SK-N-MC (cell line): ENCODE measurements at regions not wholly inside any gene's neighbourhood (a gene's known extent, or its start where the extent isn't known, plus 50 kb on each side); places are given as distances from the start of the nearest gene placed in this dataset.

Source experiments
- DNase-seq: peaks from one replicate; pipeline ENCODE4 v3.0.0-alpha.2; 2011; ENCODE audit warnings: low read depth, low spot score
- H3K27ac ChIP-seq: fragments of 200-600 bp; sonication (generic); 2 replicates; pipeline ENCODE4 v1.5.1; 2016; ENCODE audit warnings: mixed run types
- H3K36me3 ChIP-seq: fragments of 200-600 bp; sonication (generic); 2 replicates; pipeline ENCODE4 v1.6.1; 2017; ENCODE audit warnings: antibody characterized with exemption, low read length, mixed read lengths; ENCODE audit not compliant: insufficient read depth
- H3K4me3 ChIP-seq: fragments of 200-600 bp; sonication (generic); 2 replicates; pipeline ENCODE4 v1.5.1; 2016
- H3K9ac ChIP-seq: fragments of 200-600 bp; sonication (generic); 2 replicates; pipeline ENCODE4 v1.8.0; 2017; ENCODE audit warnings: mixed run types, mixed read lengths; ENCODE audit not compliant: insufficient read length
- H3K9me3 ChIP-seq: fragments of 200-600 bp; sonication (generic); 2 replicates; pipeline ENCODE4 v1.6.1; 2017; ENCODE audit warnings: low read depth, mild to moderate bottlenecking, antibody characterized with exemption, low read length, moderate library complexity, mixed read lengths
- EZH2 ChIP-seq: fragments of 200-600 bp; sonication (generic); IDR thresholded peaks from one replicate; pipeline ENCODE4 v1.6.1; 2017; ENCODE audit warnings: antibody characterized with exemption
- FOXP2 ChIP-seq: optimal IDR thresholded peaks from 2 replicates; pipeline ENCODE3; 2011; ENCODE audit warnings: mild to moderate bottlenecking, moderate library complexity; ENCODE audit not compliant: insufficient read depth; ENCODE audit errors: extremely low read length, control extremely low read depth
- POLR2AphosphoS5 ChIP-seq: IDR thresholded peaks from 2 replicates; pipeline ENCODE4 v1.6.1; 2012; ENCODE audit warnings: mild to moderate bottlenecking, low read depth, low read length, borderline replicate concordance

- Histone ChIP-seq H3K36me3 (no peaks in the 10 kb centered on the region), H3K9ac (no peak overlapping the region), H3K4me3 (no peak overlapping the region), H3K27ac (no peak overlapping the region), H3K9me3 (no peaks in the 10 kb centered on the region)
- DNase-seq, result no peak
- TF ChIP-seq EZH2 (no peak), POLR2AphosphoS5 (no peak), FOXP2 (no peak)
Measured at GRCh38 chr3:118180853-118181252, 853.8 kb downstream of the IGSF11 start.

- DNase-seq, result no peak
- no peaks in the 10 kb centered on the region for H3K36me3 ChIP-seq
- TF ChIP-seq FOXP2 (no peak), POLR2AphosphoS5 (no peak), EZH2 (no peak)
- H3K9me3 ChIP-seq, result no peaks in the 10 kb centered on the region
- H3K27ac ChIP-seq, result no peak overlapping the region
- H3K4me3 ChIP-seq, result no peak overlapping the region
- no peak overlapping the region for H3K9ac ChIP-seq
Measured at GRCh38 chr3:118181274-118181673, 853.4 kb downstream of the IGSF11 start.

- Histone ChIP-seq H3K36me3 (no peaks in the 10 kb centered on the region), H3K9ac (no peak overlapping the region), H3K4me3 (no peak overlapping the region), H3K9me3 (no peaks in the 10 kb centered on the region), H3K27ac (no peak overlapping the region)
- no peak for DNase-seq
- TF ChIP-seq POLR2AphosphoS5, result no peak
- no peak for TF ChIP-seq FOXP2
- no peak for TF ChIP-seq EZH2
Measured at GRCh38 chr3:118186051-118186450, 848.6 kb downstream of the IGSF11 start.

GRCh38 chr3:118187221-118187620, 847.4 kb downstream of the IGSF11 start:
- Histone ChIP-seq H3K36me3 (no peaks in the 10 kb centered on the region), H3K4me3 (no peak overlapping the region), H3K9me3 (no peaks in the 10 kb centered on the region), H3K9ac (no peak overlapping the region), H3K27ac (no peak overlapping the region)
- TF ChIP-seq EZH2, result no peak
- no peak for TF ChIP-seq POLR2AphosphoS5
- TF ChIP-seq FOXP2, result no peak
- DNase-seq, result no peak

GRCh38 chr3:118196183-118196582, 838.5 kb downstream of the IGSF11 start:
- H3K9me3 ChIP-seq, result no peaks in the 10 kb centered on the region
- no peak for TF ChIP-seq POLR2AphosphoS5
- TF ChIP-seq EZH2, result no peak
- TF ChIP-seq FOXP2, result no peak
- H3K36me3 ChIP-seq, result no peaks in the 10 kb centered on the region

GRCh38 chr3:118199044-118199443, 835.6 kb downstream of the IGSF11 start:
- Histone ChIP-seq H3K27ac (no peak overlapping the region), H3K9ac (no peak overlapping the region), H3K4me3 (no peak overlapping the region), H3K36me3 (no peaks in the 10 kb centered on the region), H3K9me3 (no peaks in the 10 kb centered on the region)
- DNase-seq, result no peak
- TF ChIP-seq FOXP2 (no peak), POLR2AphosphoS5 (no peak), EZH2 (no peak)

More at GRCh38 chr3:118196183-118196582, 838.5 kb downstream of the IGSF11 start:
- Histone ChIP-seq H3K9ac (no peak overlapping the region), H3K27ac (no peak overlapping the region), H3K4me3 (no peak overlapping the region)
- DNase-seq, result no peak

GRCh38 chr3:118204052-118204656, 830.5 kb downstream of the IGSF11 start:
- no peak overlapping the region for H3K27ac ChIP-seq
- H3K9me3 ChIP-seq, result no peaks in the 10 kb centered on the region
- H3K9ac ChIP-seq, result no peak overlapping the region
- TF ChIP-seq POLR2AphosphoS5 (no peak), FOXP2 (no peak), EZH2 (no peak)
- DNase-seq, result no peak
- no peak overlapping the region for H3K4me3 ChIP-seq
- H3K36me3 ChIP-seq, result no peaks in the 10 kb centered on the region

- Histone ChIP-seq H3K36me3 (no peaks in the 10 kb centered on the region), H3K9me3 (no peaks in the 10 kb centered on the region), H3K9ac (no peak overlapping the region), H3K4me3 (no peak overlapping the region), H3K27ac (no peak overlapping the region)
- TF ChIP-seq FOXP2 (no peak), POLR2AphosphoS5 (no peak), EZH2 (no peak)
- no peak for DNase-seq
Measured at GRCh38 chr3:118207271-118207670, 827.4 kb downstream of the IGSF11 start.

GRCh38 chr3:118208642-118209041, 826.0 kb downstream of the IGSF11 start:
- no peak for TF ChIP-seq POLR2AphosphoS5
- TF ChIP-seq FOXP2, result no peak
- TF ChIP-seq EZH2, result no peak
- no peaks in the 10 kb centered on the region for H3K36me3 ChIP-seq
- no peaks in the 10 kb centered on the region for H3K9me3 ChIP-seq
- no peak overlapping the region for H3K4me3 ChIP-seq
- H3K27ac ChIP-seq, result no peak overlapping the region
- DNase-seq, result no peak
- no peak overlapping the region for H3K9ac ChIP-seq
